Upper lobe of right lung (tissue), 1 donor: ENCODE measurements at regions not wholly inside any gene's neighbourhood (a gene's known extent, or its start where the extent isn't known, plus 50 kb on each side); places are given as distances from the start of the nearest gene placed in this dataset.

Source experiments
- ATAC-seq: fragments of 200-7000 bp; cut with Tn5 transposase; one replicate; pipeline ENCODE4 v1.9.1; 2020; ENCODE audit warnings: mild to moderate bottlenecking, moderate library complexity
- DNase-seq: peaks from one replicate; pipeline ENCODE4 v3.0.0-alpha.2; 2020
- H3K27ac ChIP-seq: fragments of 200-600 bp; one replicate; pipeline ENCODE4 v1.8.0; 2022
- H3K27me3 ChIP-seq: fragments of 200-600 bp; one replicate; pipeline ENCODE4 v1.8.0; 2022; ENCODE audit warnings: mild to moderate bottlenecking
- H3K36me3 ChIP-seq: fragments of 200-600 bp; one replicate; pipeline ENCODE4 v1.8.0; 2022
- H3K4me1 ChIP-seq: fragments of 200-600 bp; one replicate; pipeline ENCODE4 v1.8.0; 2022
- H3K4me3 ChIP-seq: fragments of 200-600 bp; one replicate; pipeline ENCODE4 v1.8.0; 2022; ENCODE audit warnings: mild to moderate bottlenecking
- H3K9me3 ChIP-seq: fragments of 200-600 bp; one replicate; pipeline ENCODE4 v1.8.0; 2022
- CTCF ChIP-seq: fragments of 200-600 bp; IDR thresholded peaks from one replicate; pipeline ENCODE4 v1.8.0; 2022; ENCODE audit warnings: antibody characterized with exemption
- intact Hi-C: fragments of 100-400 bp; cut with DNase I; formaldehyde crosslinking; loops from one replicate; pipeline ENCODE4 v1.11.0; 2022
- donor health status: DM: no; HTN: yes; CAD: no; lungs with severe emphysema.

GRCh38 chr4:100083289-100083688, 107.0 kb downstream of the DDIT4L start:
- Histone ChIP-seq H3K27ac (no peak overlapping the region), H3K4me1 (peaks cover 5% of the 10 kb centered on the region), H3K36me3 (no peaks in the 10 kb centered on the region), H3K4me3 (no peak overlapping the region), H3K27me3 (no peaks in the 10 kb centered on the region), H3K9me3 (no peaks in the 10 kb centered on the region)
- intact Hi-C loops = no loop called here
- DNase-seq (no peak), ATAC-seq (no peak)
- no peak for TF ChIP-seq CTCF

GRCh38 chr4:100082852-100083251, 107.4 kb downstream of the DDIT4L start:
- TF ChIP-seq CTCF = no peak
- Histone ChIP-seq H3K4me3 (no peak overlapping the region), H3K27ac (no peak overlapping the region), H3K36me3 (no peaks in the 10 kb centered on the region), H3K27me3 (no peaks in the 10 kb centered on the region), H3K9me3 (no peaks in the 10 kb centered on the region), H3K4me1 (peaks cover under 1% of the 10 kb centered on the region)
- intact Hi-C loops = no loop called here
- no peak for DNase-seq
- no peak for ATAC-seq

GRCh38 chr4:100081491-100081890, 108.8 kb downstream of the DDIT4L start:
- TF ChIP-seq CTCF = no peak
- intact Hi-C loops = no loop called here
- Histone ChIP-seq H3K27me3 (no peaks in the 10 kb centered on the region), H3K9me3 (no peaks in the 10 kb centered on the region), H3K4me1 (no peaks in the 10 kb centered on the region), H3K4me3 (no peak overlapping the region), H3K27ac (no peak overlapping the region), H3K36me3 (no peaks in the 10 kb centered on the region)
- ATAC-seq (no peak), DNase-seq (no peak)

GRCh38 chr4:100079264-100079663, 111.0 kb downstream of the DDIT4L start:
- intact Hi-C loops = no loop called here
- H3K27ac ChIP-seq = no peak overlapping the region
- H3K27me3 ChIP-seq = no peaks in the 10 kb centered on the region
- no peaks in the 10 kb centered on the region for H3K4me1 ChIP-seq
- H3K36me3 ChIP-seq = no peaks in the 10 kb centered on the region
- TF ChIP-seq CTCF = no peak
- no peak for DNase-seq
- no peaks in the 10 kb centered on the region for H3K9me3 ChIP-seq
- no peak overlapping the region for H3K4me3 ChIP-seq
- ATAC-seq = no peak

- Histone ChIP-seq H3K27ac (no peak overlapping the region), H3K4me1 (no peaks in the 10 kb centered on the region), H3K27me3 (no peaks in the 10 kb centered on the region), H3K36me3 (no peaks in the 10 kb centered on the region), H3K9me3 (no peaks in the 10 kb centered on the region), H3K4me3 (no peak overlapping the region)
- no peak for DNase-seq
- ATAC-seq = no peak
- intact Hi-C loops = no loop called here
- no peak for TF ChIP-seq CTCF
Measured at GRCh38 chr4:100076753-100077152, 113.5 kb downstream of the DDIT4L start.
